Fibroblast of lung (primary cell): ENCODE measurements at regions not wholly inside any gene's neighbourhood (a gene's known extent, or its start where the extent isn't known, plus 50 kb on each side); places are given as distances from the start of the nearest gene placed in this dataset.

ENCODE experiments used
- EZH2 ChIP-seq: IDR thresholded peaks from 2 replicates; pipeline ENCODE4 v1.5.1; 2012; ENCODE audit warnings: low read length, control low read depth, mild to moderate bottlenecking; ENCODE audit errors: missing control alignments
- TF ChIP-seq, protein P1 (sequence below), 2 donors: IDR thresholded peaks in 1 of 2; conservative IDR thresholded peaks in 1 of 2; 1 replicate in 1 of 2; 2 replicates in 1 of 2; pipeline ENCODE4 v1.5.1; 2011 to 2012; ENCODE audit warnings: low read length in 2 of 2, control low read depth in 1 of 2, inconsistent platforms in 1 of 2, low read depth in 1 of 2, mild to moderate bottlenecking in 1 of 2

- TF ChIP-seq, protein P1, sequence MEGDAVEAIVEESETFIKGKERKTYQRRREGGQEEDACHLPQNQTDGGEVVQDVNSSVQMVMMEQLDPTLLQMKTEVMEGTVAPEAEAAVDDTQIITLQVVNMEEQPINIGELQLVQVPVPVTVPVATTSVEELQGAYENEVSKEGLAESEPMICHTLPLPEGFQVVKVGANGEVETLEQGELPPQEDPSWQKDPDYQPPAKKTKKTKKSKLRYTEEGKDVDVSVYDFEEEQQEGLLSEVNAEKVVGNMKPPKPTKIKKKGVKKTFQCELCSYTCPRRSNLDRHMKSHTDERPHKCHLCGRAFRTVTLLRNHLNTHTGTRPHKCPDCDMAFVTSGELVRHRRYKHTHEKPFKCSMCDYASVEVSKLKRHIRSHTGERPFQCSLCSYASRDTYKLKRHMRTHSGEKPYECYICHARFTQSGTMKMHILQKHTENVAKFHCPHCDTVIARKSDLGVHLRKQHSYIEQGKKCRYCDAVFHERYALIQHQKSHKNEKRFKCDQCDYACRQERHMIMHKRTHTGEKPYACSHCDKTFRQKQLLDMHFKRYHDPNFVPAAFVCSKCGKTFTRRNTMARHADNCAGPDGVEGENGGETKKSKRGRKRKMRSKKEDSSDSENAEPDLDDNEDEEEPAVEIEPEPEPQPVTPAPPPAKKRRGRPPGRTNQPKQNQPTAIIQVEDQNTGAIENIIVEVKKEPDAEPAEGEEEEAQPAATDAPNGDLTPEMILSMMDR (conservative IDR thresholded peaks at IDR 0.05 in 1 of 2, IDR thresholded peaks at IDR 0.05 in 1 of 2; ENCODE audit: low read depth in 1 of 2, low read length in 2 of 2) = no peak
- TF ChIP-seq EZH2 = no peak
Measured at GRCh38 chr7:32150039-32150438, 79.8 kb upstream of the PDE1C start.
